Fibroblast of gingiva (primary cell): ENCODE measurements at regions not wholly inside any gene's neighbourhood (a gene's known extent, or its start where the extent isn't known, plus 50 kb on each side); places are given as distances from the start of the nearest gene placed in this dataset.
"Not testable (repeated sequence)": the region's sequence is repeated elsewhere in the genome, so short reads cannot be mapped to it uniquely, and the experiment has no call there.

Source experiments
- DNase-seq: peaks from one replicate; pipeline ENCODE4 v3.0.0-alpha.2; 2011; ENCODE audit warnings: low read depth

DNA sequence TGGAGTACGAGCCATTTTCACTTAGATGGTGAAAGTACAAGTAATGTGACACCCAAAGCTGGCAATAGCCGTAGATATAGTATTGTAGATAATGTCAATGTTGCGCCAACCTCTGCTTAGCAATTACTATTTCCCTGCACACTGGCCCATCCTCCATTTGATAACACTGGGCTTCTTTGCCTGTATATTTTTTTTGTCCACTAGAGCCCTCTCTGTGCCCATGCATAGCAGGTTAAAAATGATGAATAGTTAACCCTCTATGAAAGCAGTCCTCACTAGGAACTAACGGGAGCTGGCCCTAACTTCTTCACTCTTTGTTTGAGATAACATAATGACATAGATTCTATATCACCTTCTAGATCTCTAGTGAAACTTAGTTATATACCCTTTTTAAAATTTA, 416.8 kb downstream of the TUSC1 start:
- DNase-seq: no peak

DNA sequence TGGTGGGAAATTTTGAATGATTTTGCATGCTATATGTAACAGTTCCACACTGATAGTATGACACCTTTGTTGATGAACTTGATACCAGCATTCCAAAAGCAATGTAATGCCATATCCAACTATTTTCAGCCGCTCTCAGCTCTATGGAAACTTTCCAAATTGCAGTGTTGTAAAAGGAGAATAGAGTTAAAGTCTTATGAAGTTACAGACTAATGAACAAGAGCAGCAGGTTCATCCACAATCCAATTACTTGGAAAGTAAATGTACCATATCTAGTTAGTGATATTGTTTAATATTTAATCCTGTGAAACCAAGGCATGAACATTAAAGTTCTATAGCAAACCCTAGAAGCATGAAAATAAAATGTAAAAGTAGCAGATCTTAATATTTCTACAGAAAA, 418.2 kb downstream of the TUSC1 start:
- DNase-seq: no peak

DNA sequence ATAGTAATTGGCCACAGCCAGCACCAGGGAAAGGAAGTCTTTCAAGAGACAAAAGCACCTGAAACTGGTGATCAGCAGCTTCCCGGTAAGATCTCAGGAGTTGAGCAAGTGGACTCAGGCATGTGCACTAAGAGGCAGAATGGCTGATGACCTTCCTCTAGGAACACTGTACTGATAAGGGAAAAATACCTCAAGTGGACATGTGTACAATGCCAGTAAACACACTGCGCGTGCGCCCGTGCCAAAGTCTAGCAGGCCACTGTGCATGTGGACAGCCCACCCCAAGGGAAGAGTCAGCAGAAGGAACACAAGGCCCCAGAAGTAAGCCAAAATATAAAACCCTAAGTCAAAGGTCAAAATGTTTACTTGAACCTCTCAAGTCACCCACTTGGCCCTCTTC, 423.0 kb downstream of the TUSC1 start:
- DNase-seq: no peak

DNA sequence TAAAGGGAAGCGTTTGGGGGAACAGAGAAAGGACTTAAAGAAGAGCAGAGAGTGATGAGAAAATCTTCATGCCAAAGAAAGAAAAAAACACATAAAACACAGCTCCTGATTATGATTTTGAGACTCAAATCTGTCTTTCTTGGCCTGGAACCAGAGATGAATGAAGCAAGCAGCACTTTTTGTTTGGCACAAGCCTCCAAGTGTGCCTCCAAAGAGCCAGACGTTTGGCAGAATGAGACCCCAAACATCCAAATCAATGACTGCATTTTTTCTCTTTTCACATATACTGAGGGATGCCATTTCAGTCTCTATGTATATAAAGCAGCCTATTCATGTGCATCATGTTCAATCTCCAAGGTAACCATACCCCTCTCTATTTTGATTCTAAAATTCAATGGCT, 424.2 kb downstream of the TUSC1 start:
- DNase-seq: no peak

DNA sequence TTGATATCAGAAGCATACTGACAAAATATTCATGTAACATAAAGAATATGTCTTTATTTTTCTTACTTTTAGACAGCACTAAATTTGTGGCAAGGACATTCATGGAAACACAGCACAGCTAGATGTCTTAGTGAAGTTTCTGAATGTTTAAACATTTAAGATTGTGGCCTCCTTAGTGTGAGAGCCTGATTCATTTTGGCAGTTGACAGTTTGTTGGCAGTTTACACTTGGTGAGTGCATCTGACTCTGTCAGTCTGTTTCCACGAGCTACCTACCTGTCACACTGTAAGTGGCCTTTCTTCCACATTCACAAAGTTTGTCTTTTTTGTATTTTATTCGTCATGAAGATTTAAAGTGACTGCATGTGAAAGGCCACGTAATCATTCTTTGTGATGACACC, 436.8 kb downstream of the TUSC1 start:
- DNase-seq: no peak

GRCh38 chr9:25226901-25227686, 451.1 kb downstream of the TUSC1 start:
- no peak for DNase-seq

- DNase-seq: no peak
Observed at GRCh38 chr9:25225938-25226760, 452.1 kb downstream of the TUSC1 start.

GRCh38 chr9:25224996-25225395, 453.2 kb downstream of the TUSC1 start:
- no peak for DNase-seq

DNA sequence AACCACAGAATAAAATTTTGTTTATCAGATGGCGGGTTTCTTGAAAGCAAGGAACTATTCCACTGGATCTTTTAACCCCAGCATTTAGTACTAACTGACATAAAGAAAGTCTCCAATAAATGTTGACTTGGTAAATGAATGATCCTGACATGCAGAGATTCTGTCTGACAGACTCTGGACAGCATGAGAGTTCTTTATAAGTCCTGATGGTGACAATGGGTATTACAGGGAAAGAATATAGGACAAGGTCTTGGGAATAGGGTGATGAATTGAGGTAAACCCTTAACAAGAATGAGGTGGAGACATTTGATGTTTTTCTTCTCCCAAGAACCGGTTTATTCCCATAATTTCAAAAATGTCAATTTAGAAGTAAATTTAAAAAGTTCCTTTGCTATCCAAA, 453.9 kb downstream of the TUSC1 start:
- no peak for DNase-seq

- no peak for DNase-seq
Observed at GRCh38 chr9:25212361-25212760, 465.9 kb downstream of the TUSC1 start.

GRCh38 chr9:25207402-25208195, 470.6 kb downstream of the TUSC1 start:
- DNase-seq: no peak

- DNase-seq: no peak
Observed at GRCh38 chr9:25206027-25206426, 472.2 kb downstream of the TUSC1 start.

- no peak for DNase-seq
Observed at GRCh38 chr9:25205285-25205684, 473.0 kb downstream of the TUSC1 start.

DNA sequence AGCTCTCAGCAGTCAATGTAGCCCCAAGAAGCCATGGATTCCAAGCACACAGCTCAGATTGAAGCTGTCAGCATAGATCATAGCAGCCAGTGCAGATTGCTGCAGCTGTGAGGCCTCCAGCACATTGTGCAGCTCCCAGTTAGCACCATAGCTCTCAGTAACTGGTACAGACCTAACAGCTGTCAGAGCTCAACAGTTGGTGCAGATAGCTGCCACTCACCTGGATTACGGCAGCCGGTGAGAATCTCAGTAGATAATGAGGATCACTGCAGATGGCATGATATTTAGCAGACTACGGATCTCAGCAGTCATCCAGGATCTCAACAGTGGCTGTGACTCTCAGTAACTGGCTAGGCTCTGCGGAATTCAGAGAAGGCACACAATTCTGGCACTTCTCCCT, 500.4 kb downstream of the TUSC1 start:
- DNase-seq: no peak

GRCh38 chr9:25129537-25129936, 548.7 kb downstream of the TUSC1 start:
- no peak for DNase-seq

GRCh38 chr9:25121811-25122210, 556.4 kb downstream of the TUSC1 start:
- DNase-seq: no peak

GRCh38 chr9:25119041-25119440, 559.2 kb downstream of the TUSC1 start:
- no peak for DNase-seq

DNA sequence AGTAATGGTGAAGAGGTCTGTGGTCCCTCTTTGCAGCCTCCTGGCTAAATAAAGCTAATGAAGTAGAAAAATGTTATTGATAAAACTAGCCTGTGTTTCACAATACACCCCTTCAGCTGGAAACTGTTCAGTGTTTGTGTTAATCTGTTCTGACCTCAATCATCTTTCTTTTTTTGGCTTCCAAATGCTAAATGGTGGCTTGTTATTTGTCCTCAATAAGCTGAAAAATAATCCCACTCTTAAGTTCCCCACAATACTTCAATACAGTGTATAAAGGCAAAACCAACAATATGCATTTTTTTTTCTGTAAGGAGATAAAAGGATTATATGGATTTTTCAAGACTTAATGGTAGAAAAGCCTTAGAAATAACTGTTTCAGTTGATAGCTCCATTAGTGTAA, 560.5 kb downstream of the TUSC1 start:
- no peak for DNase-seq

- not testable (repeated sequence) for DNase-seq
Observed at GRCh38 chr9:25102204-25102603, 556.5 kb upstream of the IZUMO3 start.

DNA sequence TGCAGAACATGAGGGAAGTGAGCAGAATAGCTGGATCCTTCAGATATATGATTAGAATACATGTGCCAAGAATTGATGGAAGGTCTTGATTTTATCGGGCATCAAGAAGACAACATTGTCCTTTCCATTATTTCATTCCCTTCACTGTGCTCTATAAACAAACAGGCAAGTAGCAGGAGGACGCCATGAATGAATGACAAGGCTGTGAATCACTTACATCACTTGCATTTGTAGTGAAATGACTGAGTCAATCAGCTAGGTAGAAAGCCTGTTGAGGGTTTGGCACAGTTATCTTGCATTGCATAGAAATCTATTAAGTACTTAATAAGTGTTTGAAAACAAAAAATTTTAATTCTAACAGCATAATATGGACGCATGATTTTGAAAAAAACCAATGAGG, 548.8 kb upstream of the IZUMO3 start:
- DNase-seq: no peak

DNA sequence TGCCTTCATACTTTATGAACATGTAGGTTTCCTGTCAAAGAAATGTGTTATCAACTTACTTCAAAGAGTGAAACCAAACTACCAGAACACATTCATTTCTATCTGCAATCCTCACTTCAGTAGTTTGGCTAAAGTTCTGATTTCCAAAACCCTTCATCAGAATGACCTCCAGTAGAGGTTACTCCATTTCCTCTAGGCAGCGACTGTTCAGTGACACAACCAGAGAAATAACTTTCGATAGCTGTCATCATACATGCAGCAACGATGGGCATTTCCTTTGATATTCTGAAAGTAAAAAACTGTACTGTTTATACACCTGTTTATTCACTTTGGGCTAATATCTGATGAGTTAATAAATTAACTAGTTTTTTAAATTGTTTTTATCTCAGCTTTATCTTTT, 532.5 kb upstream of the IZUMO3 start:
- DNase-seq: no peak

GRCh38 chr9:25048098-25048724, 502.5 kb upstream of the IZUMO3 start:
- DNase-seq: no peak
